ENCODE measurements at regions not wholly inside any gene's neighbourhood (a gene's known extent, or its start where the extent isn't known, plus 50 kb on each side); places are given as distances from the start of the nearest gene placed in this dataset.

GRCh38 chr4:184889666-184890335 lies 64.0 kb upstream of the ACSL1 start:
- ATAC-seq (ENCODE audit: low FRiP score), result no peak

GRCh38 chr4:184890499-184890898 lies 64.7 kb upstream of the ACSL1 start:
- TF ChIP-seq CTCF (IDR thresholded peaks at IDR 0.05), result no peak
- ATAC-seq (ENCODE audit: low FRiP score) (no peak), DNase-seq (ENCODE audit: low spot score) (no peak)

More at GRCh38 chr4:184889666-184890335, 64.0 kb upstream of the ACSL1 start:
- no peak for DNase-seq (ENCODE audit: low spot score)
- TF ChIP-seq CTCF (IDR thresholded peaks at IDR 0.05), result no peak

- ATAC-seq (ENCODE audit: low FRiP score) (no peak), DNase-seq (ENCODE audit: low spot score) (no peak)
- no peak for TF ChIP-seq CTCF (IDR thresholded peaks at IDR 0.05)
Observed at GRCh38 chr4:184891816-184892397, 66.1 kb upstream of the ACSL1 start.

- no peak for ATAC-seq (ENCODE audit: low FRiP score)
Observed at GRCh38 chr4:184892999-184893398, 67.2 kb upstream of the ACSL1 start.

GRCh38 chr4:184893801-184894571 lies 68.2 kb upstream of the ACSL1 start:
- TF ChIP-seq CTCF (IDR thresholded peaks at IDR 0.05), result no peak
- ATAC-seq (ENCODE audit: low FRiP score) (no peak), DNase-seq (ENCODE audit: low spot score) (no peak)

More at GRCh38 chr4:184892999-184893398, 67.2 kb upstream of the ACSL1 start:
- no peak for DNase-seq (ENCODE audit: low spot score)
- no peak for TF ChIP-seq CTCF (IDR thresholded peaks at IDR 0.05)

- no peak for TF ChIP-seq CTCF (IDR thresholded peaks at IDR 0.05)
- DNase-seq (ENCODE audit: low spot score), result no peak
- no peak for ATAC-seq (ENCODE audit: low FRiP score)
Observed at GRCh38 chr4:184895012-184895695, 69.4 kb upstream of the ACSL1 start.
